Mammary epithelial cell (primary cell): ENCODE measurements at regions not wholly inside any gene's neighbourhood (a gene's known extent, or its start where the extent isn't known, plus 50 kb on each side); places are given as distances from the start of the nearest gene placed in this dataset.

Experiments used
- EZH2 ChIP-seq: IDR thresholded peaks from 2 replicates; pipeline ENCODE4 v1.6.1; 2012; ENCODE audit warnings: low read length, inconsistent platforms, borderline replicate concordance
- TF ChIP-seq, protein P1 (sequence below), 2 donors: IDR thresholded peaks in 1 of 2; conservative IDR thresholded peaks in 1 of 2; 2 replicates each; pipeline ENCODE4 v1.5.1; 2011 to 2012; ENCODE audit warnings: inconsistent platforms in 2 of 2, low read length in 2 of 2, mild to moderate bottlenecking in 2 of 2, control low read depth in 1 of 2, low read depth in 1 of 2; ENCODE audit not compliant: insufficient read depth in 1 of 2; ENCODE audit errors: extremely low read depth in 1 of 2

GRCh38 chr12:75909714-75910656, 121.6 kb downstream of the PHLDA1 start:
- TF ChIP-seq, protein P1, sequence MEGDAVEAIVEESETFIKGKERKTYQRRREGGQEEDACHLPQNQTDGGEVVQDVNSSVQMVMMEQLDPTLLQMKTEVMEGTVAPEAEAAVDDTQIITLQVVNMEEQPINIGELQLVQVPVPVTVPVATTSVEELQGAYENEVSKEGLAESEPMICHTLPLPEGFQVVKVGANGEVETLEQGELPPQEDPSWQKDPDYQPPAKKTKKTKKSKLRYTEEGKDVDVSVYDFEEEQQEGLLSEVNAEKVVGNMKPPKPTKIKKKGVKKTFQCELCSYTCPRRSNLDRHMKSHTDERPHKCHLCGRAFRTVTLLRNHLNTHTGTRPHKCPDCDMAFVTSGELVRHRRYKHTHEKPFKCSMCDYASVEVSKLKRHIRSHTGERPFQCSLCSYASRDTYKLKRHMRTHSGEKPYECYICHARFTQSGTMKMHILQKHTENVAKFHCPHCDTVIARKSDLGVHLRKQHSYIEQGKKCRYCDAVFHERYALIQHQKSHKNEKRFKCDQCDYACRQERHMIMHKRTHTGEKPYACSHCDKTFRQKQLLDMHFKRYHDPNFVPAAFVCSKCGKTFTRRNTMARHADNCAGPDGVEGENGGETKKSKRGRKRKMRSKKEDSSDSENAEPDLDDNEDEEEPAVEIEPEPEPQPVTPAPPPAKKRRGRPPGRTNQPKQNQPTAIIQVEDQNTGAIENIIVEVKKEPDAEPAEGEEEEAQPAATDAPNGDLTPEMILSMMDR (conservative IDR thresholded peaks at IDR 0.05 in 1 of 2, IDR thresholded peaks at IDR 0.05 in 1 of 2; ENCODE audit: extremely low read depth in 1 of 2, insufficient read depth in 1 of 2, low read depth in 1 of 2, low read length in 2 of 2): no peak
- no peak for TF ChIP-seq EZH2
